Ishikawa (cell line): ENCODE measurements at regions not wholly inside any gene's neighbourhood (a gene's known extent, or its start where the extent isn't known, plus 50 kb on each side); places are given as distances from the start of the nearest gene placed in this dataset.

Source experiments
- CEBPB ChIP-seq: IDR thresholded peaks from 2 replicates; pipeline ENCODE4 v1.6.1; 2012
- CREB1 ChIP-seq: IDR thresholded peaks from 2 replicates; pipeline ENCODE4 v1.6.1; 2012; ENCODE audit warnings: low read depth
- EGR1 ChIP-seq: IDR thresholded peaks from 2 replicates; pipeline ENCODE4 v1.6.1; 2012
- EP300 ChIP-seq: IDR thresholded peaks from 2 replicates; pipeline ENCODE4 v1.6.1; 2012; ENCODE audit warnings: borderline replicate concordance
- FOXM1 ChIP-seq: IDR thresholded peaks from 2 replicates; pipeline ENCODE4 v1.6.1; 2012; ENCODE audit warnings: low read depth, borderline replicate concordance
- MAX ChIP-seq: IDR thresholded peaks from 2 replicates; pipeline ENCODE4 v1.6.1; 2012
- RAD21 ChIP-seq: IDR thresholded peaks from 2 replicates; pipeline ENCODE4 v1.6.1; 2012; ENCODE audit warnings: low read depth
- REST ChIP-seq: IDR thresholded peaks from 2 replicates; pipeline ENCODE4 v1.6.1; 2012; ENCODE audit warnings: low read depth, mild to moderate bottlenecking
- TAF1 ChIP-seq: IDR thresholded peaks from 2 replicates; pipeline ENCODE4 v1.6.1; 2012; ENCODE audit warnings: low read depth, mild to moderate bottlenecking
- TCF12 ChIP-seq: IDR thresholded peaks from 2 replicates; pipeline ENCODE4 v1.6.1; 2012; ENCODE audit warnings: low read depth
- TEAD4 ChIP-seq: IDR thresholded peaks from 2 replicates; pipeline ENCODE4 v1.6.1; 2012
- YY1 ChIP-seq: IDR thresholded peaks from 2 replicates; pipeline ENCODE4 v1.6.1; 2012; ENCODE audit warnings: low read depth
- ZBTB7A ChIP-seq: IDR thresholded peaks from 2 replicates; pipeline ENCODE4 v1.6.1; 2012; ENCODE audit warnings: low read depth

- no peak for TF ChIP-seq REST
- TF ChIP-seq FOXM1: no peak
- TF ChIP-seq CEBPB: no peak
- TF ChIP-seq EP300: no peak
- TF ChIP-seq YY1: no peak
- TF ChIP-seq TEAD4: no peak
- no peak for TF ChIP-seq EGR1
- no peak for TF ChIP-seq TAF1
- no peak for TF ChIP-seq CREB1
- no peak for TF ChIP-seq RAD21
- TF ChIP-seq ZBTB7A: no peak
- TF ChIP-seq TCF12: no peak
- no peak for TF ChIP-seq MAX
These were observed 119.5 kb upstream of the OSMR start for GRCh38 chr5:38726279-38726678.
